ENCODE measurements at regions not wholly inside any gene's neighbourhood (a gene's known extent, or its start where the extent isn't known, plus 50 kb on each side); places are given as distances from the start of the nearest gene placed in this dataset.
"Not testable (repeated sequence)": the region's sequence is repeated elsewhere in the genome, so short reads cannot be mapped to it uniquely, and the experiment has no call there.

DNA sequence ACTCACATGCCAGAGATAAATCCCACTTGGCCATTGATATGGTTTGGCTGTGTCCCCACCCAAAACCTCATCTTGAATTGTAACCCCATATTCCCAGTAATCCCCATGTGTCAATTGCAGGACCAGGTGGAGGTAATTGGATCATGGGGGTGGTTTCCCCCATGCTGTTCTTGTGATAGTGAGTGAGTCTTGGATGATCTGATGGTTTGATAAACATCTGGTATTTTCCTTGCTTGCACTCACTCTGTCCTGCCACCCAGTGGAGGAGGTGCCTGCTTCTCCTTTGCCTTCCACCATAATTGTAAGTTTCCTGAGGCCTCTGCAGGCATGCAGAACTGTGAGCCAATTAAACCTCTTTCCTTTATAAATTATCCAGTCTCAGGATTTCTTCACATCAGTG, 50.4 kb upstream of the B3GAT2 start:
- DNase-seq (ENCODE audit: low spot score): not testable (repeated sequence)

DNA sequence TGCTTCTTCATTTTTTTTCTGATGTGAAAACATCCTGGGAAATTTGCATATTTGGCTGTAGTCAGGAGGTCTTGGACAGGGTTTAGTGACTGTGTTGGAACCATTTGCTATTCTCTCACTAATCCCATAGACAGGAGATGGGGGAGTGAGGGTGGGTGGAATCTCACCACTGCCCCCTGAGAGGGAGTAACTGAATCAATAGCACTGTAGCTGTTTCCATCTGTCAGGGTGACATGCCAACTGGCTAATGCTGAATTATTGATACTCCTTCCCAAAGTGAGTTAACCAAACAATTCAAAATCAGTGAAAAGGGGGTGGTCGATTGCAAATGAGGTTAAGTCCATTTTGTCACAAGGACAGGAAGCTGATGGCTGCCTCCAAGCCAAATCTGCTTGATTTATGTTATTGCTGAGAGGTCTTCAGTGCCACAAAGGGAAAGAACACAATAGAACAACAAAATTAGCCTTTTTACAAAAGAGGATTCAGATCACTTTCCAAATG, 55.1 kb upstream of the B3GAT2 start:
- DNase-seq (ENCODE audit: low spot score): no peak

DNA sequence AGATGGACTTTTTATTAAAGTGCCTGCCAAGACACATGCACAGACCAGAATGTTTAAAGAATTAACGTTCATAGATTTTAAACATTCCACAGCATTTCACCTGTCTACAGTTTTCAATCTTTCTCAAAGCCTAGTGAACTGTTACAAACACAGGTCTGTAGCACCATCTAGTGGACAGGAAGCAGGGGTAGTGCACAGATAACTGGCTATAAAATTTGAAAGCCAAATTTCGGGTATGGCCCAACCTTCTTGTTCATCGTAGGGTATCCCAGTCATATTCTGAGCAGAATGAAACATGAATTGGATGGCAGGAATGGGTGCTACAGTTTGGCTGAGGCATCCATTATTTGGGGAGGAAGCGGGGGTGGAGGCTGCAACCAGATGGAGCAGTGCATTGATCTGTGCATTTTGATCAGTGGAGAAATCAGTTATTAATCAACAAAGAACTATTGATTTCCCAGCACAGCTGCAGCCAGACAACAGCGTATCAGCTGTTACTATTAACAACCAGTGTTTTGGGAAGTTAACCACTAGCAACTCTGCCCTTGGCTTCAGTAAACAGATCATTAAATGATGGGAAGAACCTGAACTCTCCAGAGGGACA, 56.1 kb upstream of the B3GAT2 start:
- DNase-seq (ENCODE audit: low spot score): peak; percentile 47

DNA sequence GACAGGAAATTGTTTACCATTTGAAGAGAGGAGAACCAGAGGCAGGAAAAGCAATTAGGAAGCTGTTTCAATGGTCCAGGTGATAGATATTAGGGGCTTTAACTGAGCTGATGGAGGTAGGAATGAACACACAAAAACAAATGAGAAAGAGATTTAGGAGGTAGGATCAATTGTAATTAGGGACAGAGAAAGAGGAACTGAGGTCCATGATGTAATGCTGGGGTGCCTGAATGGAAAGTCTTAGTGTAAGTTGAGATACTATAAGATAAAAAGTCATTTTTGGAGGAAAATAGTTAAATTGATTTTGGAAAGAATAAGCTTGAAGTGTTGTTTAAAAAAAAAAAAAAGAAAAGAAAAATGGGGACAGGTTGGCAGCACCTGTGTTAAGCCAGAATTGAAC, 58.5 kb upstream of the B3GAT2 start:
- no peak for DNase-seq (ENCODE audit: low spot score)

DNA sequence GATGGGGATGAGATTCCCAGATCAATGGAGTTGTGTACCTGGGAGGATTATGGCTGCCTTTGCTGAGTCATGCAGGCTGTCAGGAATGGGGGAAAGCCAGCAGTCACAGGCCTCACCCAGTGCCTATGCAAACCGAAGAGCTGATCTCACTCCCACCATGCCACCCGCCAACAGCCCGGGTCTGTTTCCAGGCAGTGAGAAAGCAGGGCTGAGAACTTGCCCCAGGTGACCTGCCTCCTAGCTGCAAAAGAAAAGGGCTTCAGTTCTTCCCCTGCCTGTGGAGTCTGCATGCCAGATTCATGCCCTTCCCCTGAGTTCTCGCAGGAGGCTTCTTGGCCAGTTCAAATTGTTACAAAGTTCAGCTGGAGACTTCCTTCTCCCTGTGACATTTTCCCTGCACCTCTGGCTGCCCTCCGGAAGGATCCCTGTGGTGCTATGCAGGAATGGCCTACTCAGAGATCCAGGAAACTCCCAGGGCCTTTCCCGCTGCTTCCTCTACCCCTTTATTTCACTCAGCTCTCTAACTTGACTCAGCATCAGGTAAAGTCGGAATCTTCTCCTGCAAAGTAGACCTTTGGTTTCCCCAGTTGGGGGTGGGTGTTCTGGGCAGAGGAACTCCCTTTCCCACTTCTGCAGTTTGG, 71.5 kb upstream of the B3GAT2 start:
- DNase-seq (ENCODE audit: low spot score): peak; percentile 45

DNA sequence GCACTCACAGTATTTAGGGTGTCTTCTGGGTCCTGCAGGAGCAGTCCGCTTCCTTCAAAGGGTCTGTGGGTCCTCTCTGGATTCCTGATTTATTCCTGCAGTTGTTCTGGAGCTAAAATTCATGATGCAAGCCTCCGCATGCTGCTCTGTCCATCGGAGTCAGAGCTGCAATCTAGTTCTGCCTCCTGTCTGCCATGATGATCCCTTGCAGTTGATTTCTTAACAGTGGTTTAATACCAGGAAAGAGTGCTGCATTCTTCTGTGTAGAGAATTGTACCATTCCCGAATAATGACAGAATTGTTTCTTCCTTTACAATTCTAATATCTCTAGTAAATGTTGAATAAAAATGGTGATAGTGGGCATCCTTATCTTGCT, 72.0 kb upstream of the B3GAT2 start:
- no peak for DNase-seq (ENCODE audit: low spot score)

DNA sequence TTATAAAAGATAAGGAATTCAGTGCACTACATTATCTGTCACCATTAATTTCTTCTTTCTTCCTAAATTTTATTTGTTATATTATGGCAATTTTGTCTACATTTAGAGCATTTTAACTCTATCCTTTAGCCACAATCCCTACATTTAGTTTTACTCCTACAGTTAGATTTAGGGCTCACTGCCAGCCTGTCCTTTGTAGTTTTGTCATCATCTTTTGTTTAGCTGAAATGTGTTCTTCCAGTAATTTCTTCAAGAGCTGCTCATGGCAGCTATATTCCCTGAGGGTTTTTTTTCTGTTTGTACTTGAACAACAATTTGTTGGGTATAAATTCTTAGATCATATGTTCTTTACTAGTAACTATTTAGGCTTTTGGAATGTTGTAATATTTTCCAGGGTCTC, 72.7 kb upstream of the B3GAT2 start:
- DNase-seq (ENCODE audit: low spot score): no peak

DNA sequence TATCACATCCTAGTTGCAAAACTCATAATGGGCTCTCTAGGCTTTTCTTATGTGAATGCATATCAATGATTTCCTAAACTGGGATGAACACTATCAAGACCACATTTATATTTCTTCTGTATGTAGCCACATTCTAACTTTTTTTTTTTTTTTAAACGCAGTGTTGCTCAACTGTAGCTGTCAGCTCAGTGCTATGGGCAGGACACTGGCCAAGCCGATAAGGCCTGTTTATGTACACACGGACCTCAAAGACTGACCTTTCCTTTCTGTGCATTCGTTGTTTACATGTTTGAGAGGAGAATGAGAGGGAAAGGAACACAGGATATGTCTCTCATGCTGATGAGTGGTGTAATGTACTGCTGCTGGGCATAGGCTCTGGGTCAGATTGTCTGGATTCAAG, 75.1 kb upstream of the B3GAT2 start:
- DNase-seq (ENCODE audit: low spot score): no peak

DNA sequence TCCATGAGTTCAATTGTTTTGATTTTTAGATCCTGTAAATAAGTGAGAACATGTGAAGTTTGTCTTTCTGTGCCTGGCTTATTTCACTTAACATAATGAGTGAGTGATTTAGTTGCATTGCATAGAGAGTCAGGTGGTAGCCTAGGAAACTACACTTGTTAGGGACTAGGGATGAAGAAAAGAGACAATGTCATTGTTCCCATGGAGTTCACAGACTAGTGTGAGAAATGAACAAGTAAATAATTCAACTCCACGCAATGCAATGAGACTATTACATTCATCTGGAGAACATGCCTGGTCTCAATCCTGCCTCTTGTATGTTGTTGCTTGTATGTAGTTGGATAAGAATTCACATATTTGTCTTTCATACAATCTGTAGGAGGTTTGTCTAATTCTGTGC, 76.3 kb upstream of the B3GAT2 start:
- no peak for DNase-seq (ENCODE audit: low spot score)

DNA sequence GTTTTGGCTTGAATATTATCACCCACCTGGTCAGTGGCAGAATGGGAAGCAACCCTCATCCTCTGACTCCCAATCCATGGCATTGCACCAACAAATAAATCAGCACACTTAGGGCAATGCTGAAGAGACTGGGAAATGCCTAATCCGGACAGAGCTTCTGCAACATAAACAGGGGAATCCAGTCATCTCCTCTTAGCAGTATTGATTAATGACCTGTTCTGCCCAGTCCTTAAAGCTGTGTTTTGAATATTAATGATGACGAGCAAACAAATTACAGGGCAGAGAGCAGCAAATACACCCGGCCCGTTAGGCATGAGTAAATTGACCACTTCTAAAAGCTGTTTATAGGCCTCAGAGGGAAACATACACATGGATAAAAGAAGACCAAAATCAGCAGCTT, 77.0 kb upstream of the B3GAT2 start:
- no peak for DNase-seq (ENCODE audit: low spot score)

DNA sequence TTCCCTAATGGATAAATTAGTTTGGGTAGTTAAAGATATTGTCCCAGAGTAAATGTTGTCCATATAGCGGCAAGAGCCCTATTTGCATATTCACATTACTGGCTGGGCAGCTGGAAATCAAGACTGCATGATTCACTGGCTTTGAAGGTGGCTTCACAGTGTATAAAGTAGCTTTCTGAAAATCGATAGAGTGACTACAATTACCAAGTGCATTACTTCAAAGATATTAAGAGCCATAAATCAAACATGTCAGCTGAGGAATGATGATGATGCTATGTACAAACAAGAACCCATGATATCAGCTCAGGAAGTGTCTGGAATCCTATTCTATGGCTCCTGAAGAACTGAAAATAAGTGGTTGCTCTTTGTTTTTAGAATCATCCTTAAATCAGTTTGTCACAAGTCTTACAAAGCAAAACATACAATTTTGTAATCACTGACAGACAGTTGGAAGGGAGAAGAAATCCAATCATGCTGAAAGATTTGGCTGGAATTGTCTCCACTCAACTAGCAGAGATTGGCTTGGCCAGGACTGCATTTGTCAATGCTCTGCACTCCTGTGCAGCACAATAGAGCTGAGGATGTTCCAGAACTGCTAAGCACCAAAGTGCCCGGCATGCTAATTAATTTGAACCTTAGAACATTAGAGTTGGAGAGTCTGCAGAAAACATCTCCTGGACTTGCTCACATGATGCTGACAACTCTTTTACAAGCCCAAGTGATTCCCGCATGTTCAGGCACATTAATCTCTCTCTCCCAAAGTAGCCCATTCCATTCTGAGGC, 77.9 kb upstream of the B3GAT2 start:
- DNase-seq (ENCODE audit: low spot score): no peak

DNA sequence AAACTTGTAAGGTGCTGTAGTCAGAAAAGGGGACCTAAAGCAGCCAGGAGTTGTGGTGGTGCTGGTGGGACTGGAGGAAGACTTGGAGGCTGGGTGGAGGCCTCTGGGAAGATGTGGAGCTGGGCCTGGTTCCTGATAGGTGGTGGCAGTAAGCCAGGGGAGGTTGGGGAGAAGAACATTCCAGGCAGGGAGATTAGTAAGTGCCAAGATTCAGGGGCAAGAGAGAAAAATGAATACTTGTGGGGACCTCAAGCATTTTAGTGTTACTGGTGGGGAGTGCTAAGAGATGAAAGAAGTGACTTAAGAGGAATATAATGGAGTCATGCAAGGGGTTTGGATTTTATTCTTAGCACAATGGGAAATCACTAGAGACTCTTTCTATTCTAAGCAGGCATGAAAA, 79.0 kb upstream of the B3GAT2 start:
- no peak for DNase-seq (ENCODE audit: low spot score)

DNA sequence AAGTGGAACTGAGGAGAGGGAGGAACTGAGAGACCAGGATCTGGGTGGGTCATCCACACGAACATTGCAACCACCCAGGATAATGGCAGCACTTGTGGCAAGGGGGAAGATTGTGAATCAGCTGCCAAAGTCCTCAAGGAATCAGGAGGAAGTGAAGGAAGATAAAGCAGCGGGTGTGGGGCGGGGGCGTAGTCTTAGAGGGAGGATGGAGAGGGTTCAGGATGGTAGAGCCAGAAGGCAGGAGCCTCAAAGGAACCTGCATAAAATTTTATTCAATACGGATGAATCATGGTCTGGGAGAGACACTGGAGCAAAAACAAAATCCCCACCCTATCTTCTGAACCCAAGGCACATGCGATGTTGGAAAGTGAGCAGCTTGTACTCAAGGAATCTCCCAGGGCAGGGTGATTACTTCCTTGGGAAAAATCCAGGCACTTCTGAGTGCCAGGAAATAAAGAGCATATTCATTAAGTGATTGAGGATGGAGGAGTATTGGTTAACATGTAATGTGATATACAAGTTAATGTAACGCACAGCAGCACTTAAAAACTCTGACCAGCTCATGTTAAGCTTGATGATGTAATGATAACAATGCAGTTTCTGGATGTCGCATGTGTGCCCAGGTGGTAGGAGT, 82.0 kb upstream of the B3GAT2 start:
- no peak for DNase-seq (ENCODE audit: low spot score)

DNA sequence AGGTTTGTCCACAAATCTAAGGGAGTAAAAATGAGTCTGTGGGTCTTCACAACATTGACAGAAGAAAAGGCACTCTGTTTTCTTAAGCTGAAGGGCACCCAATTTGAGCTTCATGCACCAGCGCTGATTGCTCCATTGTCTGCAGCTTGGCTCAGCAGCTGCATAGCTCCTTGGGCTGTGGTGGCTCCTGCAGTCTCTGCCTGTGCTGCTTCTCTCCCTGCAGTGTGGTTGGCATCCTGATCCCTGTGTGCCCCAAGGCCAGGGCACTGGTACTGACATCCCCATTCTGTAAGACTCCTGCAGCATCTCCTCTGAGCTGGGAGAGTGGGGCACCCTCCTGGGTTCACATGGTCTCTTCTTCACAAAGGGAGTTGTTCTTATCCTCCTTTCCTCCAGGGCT, 83.2 kb upstream of the B3GAT2 start:
- DNase-seq (ENCODE audit: low spot score): no peak

DNA sequence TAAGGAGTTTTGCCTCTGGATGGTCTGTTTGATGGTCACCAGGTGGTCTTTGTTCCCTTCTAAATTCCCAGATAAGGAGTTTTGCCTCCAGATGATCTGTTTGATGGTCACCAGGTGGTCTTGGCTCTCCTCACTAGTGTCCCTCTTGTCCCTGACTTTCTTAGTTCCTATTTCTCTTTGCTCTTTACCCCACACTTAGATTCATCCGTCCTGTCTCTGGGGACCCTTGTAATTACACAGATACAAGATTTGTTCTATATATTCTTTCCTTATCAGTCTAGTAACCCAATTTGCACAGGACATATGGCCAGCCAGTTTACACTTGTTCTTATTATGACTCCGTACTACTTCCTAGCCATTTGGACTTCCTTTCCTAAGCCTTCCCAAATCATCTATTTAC, 84.0 kb upstream of the B3GAT2 start:
- no peak for DNase-seq (ENCODE audit: low spot score)

DNA sequence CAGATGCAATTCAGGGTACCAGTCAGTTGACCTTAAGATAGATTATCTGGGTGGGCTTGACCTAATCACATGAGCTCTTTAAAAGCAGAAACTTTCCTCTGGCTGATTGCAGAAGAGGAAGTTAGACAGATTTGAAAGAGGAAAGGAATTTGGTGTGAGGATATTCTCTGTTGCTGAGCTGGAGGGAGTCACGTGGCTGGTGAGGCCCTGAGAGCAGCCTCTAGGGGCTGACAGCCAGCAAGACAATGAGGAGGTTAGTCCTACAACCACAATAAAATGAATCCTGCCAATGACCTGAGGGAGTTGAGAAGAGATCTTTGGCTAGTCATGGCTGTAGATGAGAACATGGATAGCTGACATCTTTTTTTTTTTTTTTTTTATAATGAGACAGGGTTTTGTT, 87.0 kb upstream of the B3GAT2 start:
- peak; percentile 8 for DNase-seq (ENCODE audit: low spot score)

DNA sequence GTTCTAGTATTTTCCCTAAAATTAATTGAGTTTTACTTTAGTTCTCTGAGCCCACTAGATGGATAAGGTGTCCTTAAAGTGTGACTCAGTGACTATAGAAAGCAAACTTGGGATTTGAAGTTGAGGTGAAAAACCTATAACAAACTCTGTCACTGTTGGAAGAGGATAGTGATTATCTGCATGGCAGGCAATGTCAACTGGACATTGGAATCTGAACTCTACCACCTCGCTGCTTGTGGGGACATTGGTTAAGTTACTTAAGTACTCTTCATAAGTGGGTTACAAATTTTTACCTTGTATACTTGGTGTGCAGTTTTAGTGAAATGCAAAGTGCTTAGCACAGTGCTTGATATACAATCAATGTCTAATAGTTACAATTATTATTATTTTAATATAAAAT, 87.9 kb upstream of the B3GAT2 start:
- DNase-seq (ENCODE audit: low spot score): no peak

DNA sequence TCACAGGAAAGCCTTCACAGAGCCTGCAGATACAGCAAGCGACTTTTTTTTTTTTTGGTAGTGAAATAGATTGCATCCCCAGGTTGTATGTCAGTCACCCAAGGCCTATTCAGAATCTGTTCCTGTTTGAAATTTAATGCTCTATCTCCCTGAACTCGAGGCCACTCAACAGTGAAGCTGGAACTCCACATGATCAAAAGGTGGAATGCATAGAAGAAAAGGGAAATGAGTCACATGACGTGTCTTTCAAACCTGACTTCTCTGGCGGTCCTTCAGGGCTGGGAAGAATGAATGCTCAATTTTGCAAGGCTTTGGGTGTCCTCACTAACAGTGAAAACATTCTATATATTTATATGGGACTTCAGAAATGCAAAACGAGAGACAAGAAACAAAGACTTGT, 88.4 kb upstream of the B3GAT2 start:
- no peak for DNase-seq (ENCODE audit: low spot score)

DNA sequence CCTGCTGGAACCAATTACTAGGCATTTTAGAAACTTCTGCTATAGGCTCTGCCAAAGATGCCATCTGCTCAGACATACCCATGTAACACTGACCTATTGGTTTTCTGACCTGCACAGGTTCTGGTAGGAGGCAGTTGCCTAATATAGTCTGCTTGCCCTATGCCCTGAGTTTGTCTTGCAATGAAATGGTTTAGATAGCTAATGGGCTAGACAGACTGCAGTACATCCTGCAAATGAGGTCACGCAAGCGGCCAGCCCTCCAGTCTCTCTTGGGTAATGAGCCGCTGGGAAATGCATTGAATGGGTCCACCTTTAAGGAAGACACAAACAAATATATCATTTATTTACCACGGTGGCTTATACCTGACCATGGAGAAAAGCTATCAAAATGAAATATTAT, 90.6 kb upstream of the B3GAT2 start:
- DNase-seq (ENCODE audit: low spot score): no peak

DNA sequence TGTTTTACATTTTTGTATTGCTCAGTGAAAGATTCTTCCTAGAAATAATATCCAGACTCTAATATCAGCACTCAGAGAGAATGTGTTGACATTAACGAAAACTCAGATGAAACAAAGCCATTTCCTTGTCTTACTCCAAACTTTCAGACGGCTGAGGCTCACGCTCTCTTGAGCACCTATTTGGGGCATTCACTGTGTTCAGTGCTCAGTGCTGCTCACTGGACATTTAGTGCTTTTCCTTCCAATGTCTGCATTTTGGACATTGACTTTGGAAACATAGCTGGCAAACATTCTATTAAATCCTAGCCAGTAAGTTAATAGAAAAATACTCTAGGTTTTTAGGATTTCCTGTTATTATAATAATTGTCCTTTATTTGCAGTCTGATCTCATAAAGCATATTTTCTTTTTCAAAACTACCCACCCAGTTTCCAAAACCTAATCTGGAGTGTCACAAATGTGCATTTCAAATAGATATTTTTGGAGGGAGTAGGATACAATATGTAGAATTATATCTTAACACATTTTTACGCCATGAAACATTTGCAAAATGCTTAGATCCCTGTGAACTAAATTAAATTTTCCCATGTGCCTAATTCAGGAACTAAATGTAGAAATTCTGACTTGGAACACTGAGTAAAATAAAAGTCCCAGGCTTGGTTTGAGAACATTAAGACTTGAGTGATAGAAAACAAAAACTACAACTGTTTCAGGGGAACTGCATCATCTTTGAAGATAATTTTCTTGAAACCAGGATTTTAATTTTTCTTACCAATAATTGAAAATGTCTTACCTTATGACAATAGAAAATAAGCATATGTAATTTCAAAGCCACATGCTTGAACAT, 91.7 kb upstream of the B3GAT2 start:
- DNase-seq (ENCODE audit: low spot score): no peak

DNA sequence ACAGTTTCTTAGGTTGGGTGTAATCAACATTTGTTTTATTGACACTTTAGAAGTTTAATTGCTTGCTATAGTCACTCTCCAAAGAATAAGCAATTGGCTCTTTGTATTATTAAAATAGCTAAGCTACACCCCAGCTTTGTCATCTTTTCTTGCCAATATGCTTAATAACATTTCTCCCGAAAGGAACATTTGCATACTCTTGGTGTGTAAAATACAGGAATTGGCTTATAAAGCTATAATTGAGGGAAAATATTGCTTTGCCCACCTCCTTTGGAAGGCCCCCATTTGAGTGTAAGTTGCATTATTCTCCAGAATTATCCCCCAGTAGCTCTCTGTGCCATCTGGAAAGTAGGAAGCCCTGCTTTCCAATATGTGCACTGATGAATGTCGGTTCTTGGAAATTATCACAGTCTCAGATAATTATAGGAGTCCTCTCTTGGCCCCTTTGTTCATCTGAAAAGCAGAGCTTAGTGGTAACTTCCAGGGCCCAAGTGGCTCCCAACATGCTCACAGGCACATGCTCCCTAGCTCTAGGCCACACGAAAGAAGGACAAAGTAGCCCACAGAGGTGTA, 92.4 kb upstream of the B3GAT2 start:
- no peak for DNase-seq (ENCODE audit: low spot score)

DNA sequence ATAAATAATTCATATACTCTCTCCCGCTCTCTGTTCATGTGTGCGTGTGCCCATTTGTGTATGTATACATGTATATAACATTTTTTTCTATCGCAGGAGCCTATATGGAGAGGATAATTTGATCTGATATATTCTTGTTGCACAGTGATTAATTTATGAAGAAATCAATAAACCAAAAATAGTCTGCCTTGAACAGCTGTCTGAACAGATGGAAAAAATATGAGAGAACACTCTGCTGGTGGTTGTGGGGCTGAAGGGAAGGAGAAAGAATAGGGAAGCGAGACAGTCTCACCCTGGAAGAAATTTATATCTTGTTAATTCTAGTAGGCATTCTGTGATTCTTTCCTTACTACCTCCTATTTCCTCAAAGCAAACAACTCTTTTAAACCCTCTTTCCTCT, 96.6 kb upstream of the B3GAT2 start:
- no peak for DNase-seq (ENCODE audit: low spot score)
